VCaP (cell line): ENCODE measurements at regions not wholly inside any gene's neighbourhood (a gene's known extent, or its start where the extent isn't known, plus 50 kb on each side); places are given as distances from the start of the nearest gene placed in this dataset.

Experiments used
- H3K27ac ChIP-seq: fragments of 450-650 bp; 2 replicates; pipeline ENCODE4 v1.5.1; 2017
- CTCF ChIP-seq: fragments of 450-650 bp; conservative IDR thresholded peaks from 2 replicates; pipeline ENCODE4 v1.5.1; 2017; ENCODE audit warnings: mild to moderate bottlenecking, moderate library complexity

- no peak for TF ChIP-seq CTCF
- H3K27ac ChIP-seq = no peak overlapping the region
These were observed 599.3 kb downstream of the CDH11 start for GRCh38 chr16:64522548-64522947.

GRCh38 chr16:64513871-64514270, 608.0 kb downstream of the CDH11 start:
- H3K27ac ChIP-seq = no peak overlapping the region
- no peak for TF ChIP-seq CTCF

GRCh38 chr16:64507240-64508024, 614.4 kb downstream of the CDH11 start:
- no peak overlapping the region for H3K27ac ChIP-seq
- TF ChIP-seq CTCF = no peak

- TF ChIP-seq CTCF = no peak
- no peak overlapping the region for H3K27ac ChIP-seq
These were observed 622.7 kb downstream of the CDH11 start for GRCh38 chr16:64499211-64499610.

GRCh38 chr16:64498363-64498762, 623.5 kb downstream of the CDH11 start:
- TF ChIP-seq CTCF = no peak
- H3K27ac ChIP-seq = no peak overlapping the region

GRCh38 chr16:64493709-64494108, 628.2 kb downstream of the CDH11 start:
- no peak for TF ChIP-seq CTCF

GRCh38 chr16:64489449-64489848, 632.4 kb downstream of the CDH11 start:
- H3K27ac ChIP-seq = no peak overlapping the region
- TF ChIP-seq CTCF = no peak

More at GRCh38 chr16:64493709-64494108, 628.2 kb downstream of the CDH11 start:
- H3K27ac ChIP-seq = no peak overlapping the region
